ENCODE measurements at regions not wholly inside any gene's neighbourhood (a gene's known extent, or its start where the extent isn't known, plus 50 kb on each side); places are given as distances from the start of the nearest gene placed in this dataset.
"Not testable (repeated sequence)": the region's sequence is repeated elsewhere in the genome, so short reads cannot be mapped to it uniquely, and the experiment has no call there.

- no peak for DNase-seq (ENCODE audit: low spot score in 2 of 2)
- Histone ChIP-seq H3K9me3 (no peaks in the 10 kb centered on the region), H3K36me3 (no peaks in the 10 kb centered on the region), H3K27me3 (no peaks in the 10 kb centered on the region), H3K27ac (no peak overlapping the region), H3K4me3 (no peak overlapping the region), H3K4me1 (no peaks in the 10 kb centered on the region)
- WGBS = 88% methylated on average over 6 of the region's 6 CpGs
- no peak for TF ChIP-seq EP300 (IDR thresholded peaks at IDR 0.05)
- TF ChIP-seq POLR2A (IDR thresholded peaks at IDR 0.05) = no peak
- TF ChIP-seq POLR2AphosphoS5 (IDR thresholded peaks at IDR 0.05) = no peak
- no peak for TF ChIP-seq CTCF (IDR thresholded peaks at IDR 0.05)
Measured at GRCh38 chr2:38138996-38139395, 63.0 kb upstream of the CYP1B1 start.

DNA sequence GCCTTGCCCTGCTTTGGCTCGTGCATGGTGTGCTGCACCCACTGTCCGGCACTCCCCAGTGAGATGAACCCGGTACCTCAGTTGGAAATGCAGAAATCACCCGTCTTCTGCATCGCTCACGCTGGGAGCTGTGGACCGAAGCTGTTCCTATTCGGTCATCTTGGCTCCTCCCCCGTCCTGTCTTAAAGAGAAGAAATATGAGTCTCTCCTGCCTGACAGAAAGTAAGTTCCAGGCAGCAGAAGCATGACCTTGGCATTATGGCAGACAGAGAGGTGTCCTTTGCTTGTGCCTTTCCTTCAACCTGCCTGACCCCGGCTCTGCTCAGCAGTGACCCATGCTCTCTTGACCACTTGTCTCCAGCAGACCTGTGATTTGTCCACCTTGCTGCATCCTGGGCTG lies 62.5 kb upstream of the CYP1B1 start:
- no peak overlapping the region for H3K27ac ChIP-seq
- no peak overlapping the region for H3K4me3 ChIP-seq
- no peak for DNase-seq (ENCODE audit: low spot score in 2 of 2)
- H3K4me1 ChIP-seq = no peaks in the 10 kb centered on the region
- WGBS = 98% methylated on average over 9 of the region's 10 CpGs
- no peaks in the 10 kb centered on the region for H3K9me3 ChIP-seq
- no peaks in the 10 kb centered on the region for H3K36me3 ChIP-seq
- H3K27me3 ChIP-seq = no peaks in the 10 kb centered on the region
- TF ChIP-seq EP300 (IDR thresholded peaks at IDR 0.05) = no peak
- TF ChIP-seq POLR2A (IDR thresholded peaks at IDR 0.05) = no peak
- TF ChIP-seq CTCF (IDR thresholded peaks at IDR 0.05) = no peak
- TF ChIP-seq POLR2AphosphoS5 (IDR thresholded peaks at IDR 0.05) = no peak

DNA sequence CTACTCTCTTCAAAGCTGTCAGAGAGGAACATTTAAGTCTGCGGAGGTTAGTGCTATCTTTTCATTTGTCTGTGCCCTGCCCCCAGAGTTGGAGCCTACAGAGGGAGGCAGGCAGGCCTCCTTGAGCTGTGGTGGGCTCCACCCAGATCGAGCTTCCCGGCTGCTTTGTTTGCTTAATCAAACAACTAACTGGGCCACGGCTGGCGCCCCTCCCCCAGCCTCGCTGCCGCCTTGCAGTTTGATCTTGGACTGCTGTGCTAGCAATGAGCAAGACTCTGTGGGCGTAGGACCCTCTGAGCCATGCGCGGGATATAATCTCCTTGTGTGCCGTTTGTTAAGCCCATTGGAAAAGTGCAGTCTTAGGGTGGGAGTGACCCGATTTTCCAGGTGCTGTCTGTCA lies 62.0 kb upstream of the CYP1B1 start:
- H3K27ac ChIP-seq; H3K4me3 ChIP-seq; H3K27me3 ChIP-seq; H3K9me3 ChIP-seq; DNase-seq (ENCODE audit: low spot score in 2 of 2); H3K36me3 ChIP-seq; H3K4me1 ChIP-seq: not testable (repeated sequence)
- WGBS = 94% methylated on average over 11 of the region's 12 CpGs

GRCh38 chr2:38131676-38132075 lies 55.7 kb upstream of the CYP1B1 start:
- peaks cover 6% of the 10 kb centered on the region for H3K4me1 ChIP-seq
- no peak for DNase-seq (ENCODE audit: low spot score in 2 of 2)
- H3K27me3 ChIP-seq = no peaks in the 10 kb centered on the region
- peaks cover 8% of the 10 kb centered on the region for H3K9me3 ChIP-seq
- H3K4me3 ChIP-seq = no peak overlapping the region
- H3K36me3 ChIP-seq = no peaks in the 10 kb centered on the region
- H3K27ac ChIP-seq = no peak overlapping the region
- 100% methylated on average over 2 of the region's 2 CpGs for WGBS
- TF ChIP-seq POLR2A (IDR thresholded peaks at IDR 0.05) = no peak
- TF ChIP-seq CTCF (IDR thresholded peaks at IDR 0.05) = no peak
- no peak for TF ChIP-seq POLR2AphosphoS5 (IDR thresholded peaks at IDR 0.05)
- no peak for TF ChIP-seq EP300 (IDR thresholded peaks at IDR 0.05)

- Histone ChIP-seq H3K36me3 (no peaks in the 10 kb centered on the region), H3K27me3 (no peaks in the 10 kb centered on the region), H3K4me1 (peaks cover 6% of the 10 kb centered on the region), H3K4me3 (no peak overlapping the region), H3K27ac (no peak overlapping the region), H3K9me3 (peaks cover 8% of the 10 kb centered on the region)
- DNase-seq (ENCODE audit: low spot score in 2 of 2) = no peak
- 77% methylated on average over 3 of the region's 3 CpGs for WGBS
- TF ChIP-seq EP300 (IDR thresholded peaks at IDR 0.05) = no peak
- no peak for TF ChIP-seq CTCF (IDR thresholded peaks at IDR 0.05)
- TF ChIP-seq POLR2A (IDR thresholded peaks at IDR 0.05) = no peak
- no peak for TF ChIP-seq POLR2AphosphoS5 (IDR thresholded peaks at IDR 0.05)
Measured at GRCh38 chr2:38130876-38131275, 54.9 kb upstream of the CYP1B1 start.

DNA sequence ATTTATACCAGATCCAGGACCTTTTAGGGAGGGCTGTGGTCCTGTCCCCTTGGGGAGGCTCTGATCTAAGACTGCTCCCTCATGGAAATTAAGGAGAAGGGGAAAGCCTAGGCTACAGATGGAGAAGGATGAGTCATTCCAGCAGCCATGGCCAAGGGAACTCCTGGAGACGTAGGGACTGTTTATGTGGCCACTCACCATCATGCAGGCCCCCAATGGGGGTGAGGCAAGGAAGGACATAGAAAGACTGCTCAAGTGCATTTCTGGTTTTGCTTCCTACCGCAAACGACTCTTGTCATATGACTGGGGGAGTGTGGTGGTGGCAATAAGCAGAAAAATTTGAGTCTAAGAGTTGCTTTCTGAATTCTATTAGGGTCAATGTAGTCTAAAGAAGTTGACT lies 54.0 kb upstream of the CYP1B1 start:
- H3K36me3 ChIP-seq = no peaks in the 10 kb centered on the region
- H3K4me1 ChIP-seq = peaks cover 6% of the 10 kb centered on the region
- no peak overlapping the region for H3K27ac ChIP-seq
- DNase-seq (ENCODE audit: low spot score in 2 of 2) = no peak
- H3K27me3 ChIP-seq = no peaks in the 10 kb centered on the region
- 73% methylated on average over 3 of the region's 3 CpGs for WGBS
- no peak overlapping the region for H3K4me3 ChIP-seq
- peaks cover 8% of the 10 kb centered on the region for H3K9me3 ChIP-seq
- TF ChIP-seq EP300 (IDR thresholded peaks at IDR 0.05) (no peak), CTCF (IDR thresholded peaks at IDR 0.05) (no peak), POLR2AphosphoS5 (IDR thresholded peaks at IDR 0.05) (no peak), POLR2A (IDR thresholded peaks at IDR 0.05) (no peak)

Data from suprapubic skin (tissue), 4 donors.